HepG2 (cell line): ENCODE measurements at regions not wholly inside any gene's neighbourhood (a gene's known extent, or its start where the extent isn't known, plus 50 kb on each side); places are given as distances from the start of the nearest gene placed in this dataset.

Source experiments
- PRPF4 ChIP-seq: fragments of 200-400 bp; formaldehyde crosslinking; IDR thresholded peaks from 2 replicates; pipeline ENCODE4 v1.6.1; 2016; ENCODE audit warnings: low read length, low read depth; ENCODE audit not compliant: poor library complexity, severe bottlenecking
- TSC22D2 ChIP-seq: sonication (generic); formaldehyde crosslinking; IDR thresholded peaks from 2 replicates; pipeline ENCODE4 v1.5.1; 2020; ENCODE audit warnings: missing genetic modification reagents, mild to moderate bottlenecking, borderline replicate concordance
- U2AF1 ChIP-seq: fragments of 200-400 bp; formaldehyde crosslinking; optimal IDR thresholded peaks from 2 replicates; pipeline ENCODE3; 2017; ENCODE audit warnings: mild to moderate bottlenecking, low read depth, low read length
- ZZZ3 ChIP-seq: sonication (generic); formaldehyde crosslinking; IDR thresholded peaks from 2 replicates; pipeline ENCODE4 v1.4.0; 2020; ENCODE audit warnings: missing genetic modification reagents, mild to moderate bottlenecking, borderline replicate concordance
- TF ChIP-seq, protein P1 (sequence below): sonication (generic); formaldehyde crosslinking; IDR thresholded peaks from 2 replicates; pipeline ENCODE4 v1.4.0; 2020; ENCODE audit warnings: missing genetic modification reagents, mild to moderate bottlenecking, borderline replicate concordance
- TF ChIP-seq, protein P2 (sequence below): sonication (generic); formaldehyde crosslinking; conservative IDR thresholded peaks from 2 replicates; pipeline ENCODE4 v1.4.0; 2020; ENCODE audit warnings: mild to moderate bottlenecking, missing genetic modification reagents, moderate library complexity
- TF ChIP-seq, protein P3 (sequence below): sonication (generic); formaldehyde crosslinking; IDR thresholded peaks from 2 replicates; pipeline ENCODE4 v1.8.0; 2022; ENCODE audit warnings: mild to moderate bottlenecking, missing genetic modification reagents, moderate library complexity

DNA sequence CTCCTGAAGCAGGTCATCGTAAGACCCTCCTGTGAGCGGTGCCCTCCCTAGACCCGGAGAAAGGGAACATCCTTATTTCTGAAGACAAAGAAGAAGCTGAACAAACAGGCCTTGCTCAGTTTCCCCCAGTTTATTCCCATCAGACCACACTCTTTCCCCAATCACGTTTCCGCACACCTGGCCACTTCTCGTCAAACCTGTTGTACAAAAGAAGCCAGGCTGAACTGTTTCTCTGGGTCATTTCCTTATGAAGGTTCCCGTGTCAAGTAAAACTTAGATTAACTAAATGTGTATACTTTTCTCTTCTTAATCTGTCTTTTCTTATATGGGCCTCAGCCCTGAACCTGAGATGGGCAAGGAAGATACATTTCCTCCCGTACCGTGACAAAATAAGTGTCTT lies 111.6 kb upstream of the ENPP6 start (continued):
- TF ChIP-seq, protein P1, sequence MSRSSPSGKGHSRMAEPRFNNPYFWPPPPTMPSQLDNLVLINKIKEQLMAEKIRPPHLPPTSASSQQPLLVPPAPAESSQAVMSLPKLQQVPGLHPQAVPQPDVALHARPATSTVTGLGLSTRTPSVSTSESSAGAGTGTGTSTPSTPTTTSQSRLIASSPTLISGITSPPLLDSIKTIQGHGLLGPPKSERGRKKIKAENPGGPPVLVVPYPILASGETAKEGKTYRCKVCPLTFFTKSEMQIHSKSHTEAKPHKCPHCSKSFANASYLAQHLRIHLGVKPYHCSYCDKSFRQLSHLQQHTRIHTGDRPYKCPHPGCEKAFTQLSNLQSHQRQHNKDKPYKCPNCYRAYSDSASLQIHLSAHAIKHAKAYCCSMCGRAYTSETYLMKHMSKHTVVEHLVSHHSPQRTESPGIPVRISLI: no peak
- TF ChIP-seq, protein P2, sequence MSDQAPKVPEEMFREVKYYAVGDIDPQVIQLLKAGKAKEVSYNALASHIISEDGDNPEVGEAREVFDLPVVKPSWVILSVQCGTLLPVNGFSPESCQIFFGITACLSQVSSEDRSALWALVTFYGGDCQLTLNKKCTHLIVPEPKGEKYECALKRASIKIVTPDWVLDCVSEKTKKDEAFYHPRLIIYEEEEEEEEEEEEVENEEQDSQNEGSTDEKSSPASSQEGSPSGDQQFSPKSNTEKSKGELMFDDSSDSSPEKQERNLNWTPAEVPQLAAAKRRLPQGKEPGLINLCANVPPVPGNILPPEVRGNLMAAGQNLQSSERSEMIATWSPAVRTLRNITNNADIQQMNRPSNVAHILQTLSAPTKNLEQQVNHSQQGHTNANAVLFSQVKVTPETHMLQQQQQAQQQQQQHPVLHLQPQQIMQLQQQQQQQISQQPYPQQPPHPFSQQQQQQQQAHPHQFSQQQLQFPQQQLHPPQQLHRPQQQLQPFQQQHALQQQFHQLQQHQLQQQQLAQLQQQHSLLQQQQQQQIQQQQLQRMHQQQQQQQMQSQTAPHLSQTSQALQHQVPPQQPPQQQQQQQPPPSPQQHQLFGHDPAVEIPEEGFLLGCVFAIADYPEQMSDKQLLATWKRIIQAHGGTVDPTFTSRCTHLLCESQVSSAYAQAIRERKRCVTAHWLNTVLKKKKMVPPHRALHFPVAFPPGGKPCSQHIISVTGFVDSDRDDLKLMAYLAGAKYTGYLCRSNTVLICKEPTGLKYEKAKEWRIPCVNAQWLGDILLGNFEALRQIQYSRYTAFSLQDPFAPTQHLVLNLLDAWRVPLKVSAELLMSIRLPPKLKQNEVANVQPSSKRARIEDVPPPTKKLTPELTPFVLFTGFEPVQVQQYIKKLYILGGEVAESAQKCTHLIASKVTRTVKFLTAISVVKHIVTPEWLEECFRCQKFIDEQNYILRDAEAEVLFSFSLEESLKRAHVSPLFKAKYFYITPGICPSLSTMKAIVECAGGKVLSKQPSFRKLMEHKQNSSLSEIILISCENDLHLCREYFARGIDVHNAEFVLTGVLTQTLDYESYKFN (CRISPR knock-in tag): no peak
- TF ChIP-seq ZZZ3 (CRISPR knock-in tag) (no peak), TSC22D2 (no peak), PRPF4 (no peak), U2AF1 (no peak)
- TF ChIP-seq, protein P3, sequence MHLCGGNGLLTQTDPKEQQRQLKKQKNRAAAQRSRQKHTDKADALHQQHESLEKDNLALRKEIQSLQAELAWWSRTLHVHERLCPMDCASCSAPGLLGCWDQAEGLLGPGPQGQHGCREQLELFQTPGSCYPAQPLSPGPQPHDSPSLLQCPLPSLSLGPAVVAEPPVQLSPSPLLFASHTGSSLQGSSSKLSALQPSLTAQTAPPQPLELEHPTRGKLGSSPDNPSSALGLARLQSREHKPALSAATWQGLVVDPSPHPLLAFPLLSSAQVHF (CRISPR knock-in tag): no peak
